GM19025 (cell line): ENCODE measurements at regions not wholly inside any gene's neighbourhood (a gene's known extent, or its start where the extent isn't known, plus 50 kb on each side); places are given as distances from the start of the nearest gene placed in this dataset.

ENCODE experiments used
- ATAC-seq: cut with Tn5 transposase; IDR thresholded peaks from one replicate; pipeline ENCODE4 v1.9.1; 2021; ENCODE audit warnings: mild to moderate bottlenecking, low read depth, moderate library complexity; ENCODE audit not compliant: unreplicated experiment

- no peak for ATAC-seq
Observed at GRCh38 chr11:119910051-119910450, 181.1 kb upstream of the NECTIN1 start.

- ATAC-seq: no peak
Observed at GRCh38 chr11:119909495-119909894, 180.5 kb upstream of the NECTIN1 start.

DNA sequence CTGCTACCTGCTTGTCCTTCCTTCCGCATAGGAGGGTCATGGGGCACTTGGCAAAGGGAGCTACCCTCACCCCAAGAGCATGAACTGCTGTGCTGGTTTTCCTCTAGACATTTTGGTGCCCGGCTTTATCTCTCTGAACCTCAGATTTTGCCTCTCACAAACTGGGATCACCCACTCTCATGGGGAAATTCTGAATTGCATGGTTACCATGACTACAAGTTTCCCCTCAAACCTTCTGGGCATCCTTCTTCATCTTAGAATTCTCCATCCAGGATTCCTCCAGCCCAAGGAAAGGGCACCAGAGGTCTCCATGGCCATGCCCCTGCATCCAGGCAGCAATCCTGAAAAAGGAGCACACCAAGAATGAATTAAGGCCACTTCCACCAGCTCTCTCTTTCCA, 180.1 kb upstream of the NECTIN1 start:
- no peak for ATAC-seq

DNA sequence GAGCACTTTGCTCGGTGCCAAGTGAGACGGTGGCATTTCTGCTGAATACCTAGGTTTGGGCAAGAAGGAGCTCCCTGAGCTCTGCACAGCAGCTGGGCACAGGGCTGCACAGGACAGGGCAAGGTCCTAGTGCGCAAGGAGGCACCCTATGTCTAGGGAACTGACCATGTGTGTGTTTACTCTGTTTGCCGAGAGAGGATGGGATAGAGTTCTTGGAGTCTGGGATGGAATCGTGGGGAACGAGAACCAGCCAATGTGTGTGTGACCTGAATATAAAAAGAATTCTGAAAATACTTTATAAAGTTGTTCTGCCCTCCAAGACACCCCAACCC, 179.5 kb upstream of the NECTIN1 start:
- no peak for ATAC-seq

- no peak for ATAC-seq
Observed at GRCh38 chr11:119907878-119908572, 179.0 kb upstream of the NECTIN1 start.

DNA sequence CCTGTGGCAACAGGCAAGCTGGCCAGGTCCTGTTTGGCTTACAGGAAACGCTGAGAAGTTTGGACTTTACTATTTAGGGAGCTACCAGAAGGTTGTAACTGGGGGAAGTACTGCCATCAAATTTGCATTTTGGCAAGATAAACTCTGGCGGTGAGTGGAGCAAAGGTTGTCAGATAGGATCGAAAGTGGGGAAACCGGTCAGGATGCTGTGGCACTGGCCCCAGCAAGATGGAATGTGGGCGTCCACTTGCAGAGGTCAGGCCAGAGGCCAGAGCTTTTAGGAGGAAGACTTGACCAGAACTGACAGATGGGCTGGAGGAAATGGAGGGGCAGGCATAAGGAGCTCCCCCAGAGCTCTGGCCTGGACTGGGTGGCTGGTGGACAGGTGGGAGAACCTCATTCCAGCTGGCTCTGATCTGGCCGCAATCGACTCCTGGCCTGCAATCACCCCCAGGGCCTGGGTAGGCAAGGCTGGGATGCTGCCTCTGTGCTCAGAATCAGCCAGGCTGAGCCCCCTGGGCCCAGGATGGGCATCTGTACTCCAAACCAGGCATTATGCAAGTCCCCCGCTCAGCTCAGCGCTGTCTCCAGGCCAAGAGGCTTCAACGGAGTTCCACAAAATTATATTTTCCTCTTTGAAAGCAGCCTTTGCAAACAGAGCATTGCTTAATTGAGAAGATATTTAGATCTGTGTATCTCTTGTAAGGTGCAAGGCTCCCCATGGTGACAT, 178.3 kb upstream of the NECTIN1 start:
- ATAC-seq: no peak

- ATAC-seq: no peak
Observed at GRCh38 chr11:119906376-119906775, 177.4 kb upstream of the NECTIN1 start.

DNA sequence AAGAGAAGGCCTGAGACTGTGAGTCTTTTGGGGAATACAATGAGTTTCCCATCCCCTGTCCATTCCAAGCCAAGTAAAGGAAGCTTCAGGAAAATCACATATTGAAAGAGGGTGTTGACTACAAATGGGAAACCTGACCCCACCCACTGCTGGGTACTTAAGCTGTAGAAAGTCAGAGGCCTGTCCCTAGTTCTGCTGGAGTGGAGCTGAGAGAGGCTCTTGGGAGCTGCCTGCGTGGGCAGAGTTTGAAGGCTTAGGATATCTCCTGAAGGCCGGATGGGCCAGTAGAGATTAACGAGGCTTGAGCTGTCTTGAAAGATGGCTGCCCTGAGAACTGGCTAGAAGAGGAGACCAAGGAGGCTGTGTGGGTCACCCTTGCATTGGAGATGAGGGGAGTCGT, 176.2 kb upstream of the NECTIN1 start:
- ATAC-seq: no peak

GRCh38 chr11:119904531-119905035, 175.6 kb upstream of the NECTIN1 start:
- ATAC-seq: no peak

DNA sequence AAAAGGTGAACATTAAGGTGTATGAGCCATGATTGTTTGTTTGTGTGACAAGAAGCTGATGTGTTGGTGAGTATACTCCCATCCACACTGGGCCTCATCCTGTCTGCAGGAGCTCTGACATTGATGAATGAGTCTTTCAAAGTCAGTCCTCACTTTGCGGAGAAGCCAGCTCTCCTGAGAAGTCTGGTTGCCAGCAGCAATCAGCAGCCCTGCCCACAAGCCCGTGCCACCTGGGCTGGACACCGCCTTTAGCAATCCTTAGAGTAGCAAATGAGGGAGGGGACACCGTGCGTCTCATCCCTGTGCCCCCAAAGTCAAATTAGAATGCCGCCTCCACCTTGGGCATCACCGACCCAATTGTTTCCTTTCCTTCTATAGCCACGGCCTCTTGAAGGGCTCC, 174.8 kb upstream of the NECTIN1 start:
- no peak for ATAC-seq

DNA sequence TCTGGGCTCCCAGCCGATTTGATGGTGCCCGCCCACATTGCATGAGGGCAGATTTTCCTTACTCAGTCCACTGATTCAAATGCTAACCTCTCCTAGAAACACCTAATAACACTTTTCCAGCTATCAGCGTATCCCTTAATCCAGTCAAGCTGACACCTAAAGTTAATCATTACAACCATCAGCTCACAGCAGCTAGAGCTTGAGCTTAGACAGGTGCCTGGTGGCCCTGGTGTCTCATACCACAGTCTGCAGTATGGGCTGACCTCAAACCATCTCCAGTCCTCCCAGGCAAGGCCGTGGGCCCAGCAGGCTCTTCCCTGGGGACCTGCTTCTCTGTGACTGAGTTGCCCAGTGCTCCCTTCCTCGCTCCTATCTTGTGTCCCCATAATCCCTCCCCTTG, 174.4 kb upstream of the NECTIN1 start:
- ATAC-seq: no peak

DNA sequence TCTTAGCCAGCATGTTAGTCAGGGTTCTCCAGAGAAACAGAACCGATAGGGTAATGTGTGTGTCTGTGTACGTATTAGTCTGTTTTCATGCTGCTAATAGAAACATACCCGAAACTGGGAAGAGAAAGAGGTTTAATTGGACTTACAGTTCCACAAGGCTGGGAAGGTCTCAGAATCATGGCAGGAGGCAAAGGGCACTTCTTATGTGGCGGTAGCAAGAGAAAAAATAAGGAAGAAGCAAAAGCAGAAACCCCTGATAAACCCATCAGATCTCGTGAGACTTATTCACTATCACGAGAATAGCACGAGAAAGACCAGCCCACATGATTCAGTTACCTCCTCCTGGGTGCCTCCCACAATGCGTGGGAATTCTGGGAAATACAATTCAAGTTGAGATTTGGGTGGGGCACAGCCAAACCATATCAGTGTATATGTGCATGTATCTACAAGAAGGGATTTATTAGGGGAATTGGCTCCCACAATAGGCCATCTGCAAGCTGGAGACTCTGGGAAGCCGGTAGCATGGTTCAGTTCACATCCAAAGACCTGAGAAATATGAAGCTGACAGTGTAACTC, 173.7 kb upstream of the NECTIN1 start:
- no peak for ATAC-seq

DNA sequence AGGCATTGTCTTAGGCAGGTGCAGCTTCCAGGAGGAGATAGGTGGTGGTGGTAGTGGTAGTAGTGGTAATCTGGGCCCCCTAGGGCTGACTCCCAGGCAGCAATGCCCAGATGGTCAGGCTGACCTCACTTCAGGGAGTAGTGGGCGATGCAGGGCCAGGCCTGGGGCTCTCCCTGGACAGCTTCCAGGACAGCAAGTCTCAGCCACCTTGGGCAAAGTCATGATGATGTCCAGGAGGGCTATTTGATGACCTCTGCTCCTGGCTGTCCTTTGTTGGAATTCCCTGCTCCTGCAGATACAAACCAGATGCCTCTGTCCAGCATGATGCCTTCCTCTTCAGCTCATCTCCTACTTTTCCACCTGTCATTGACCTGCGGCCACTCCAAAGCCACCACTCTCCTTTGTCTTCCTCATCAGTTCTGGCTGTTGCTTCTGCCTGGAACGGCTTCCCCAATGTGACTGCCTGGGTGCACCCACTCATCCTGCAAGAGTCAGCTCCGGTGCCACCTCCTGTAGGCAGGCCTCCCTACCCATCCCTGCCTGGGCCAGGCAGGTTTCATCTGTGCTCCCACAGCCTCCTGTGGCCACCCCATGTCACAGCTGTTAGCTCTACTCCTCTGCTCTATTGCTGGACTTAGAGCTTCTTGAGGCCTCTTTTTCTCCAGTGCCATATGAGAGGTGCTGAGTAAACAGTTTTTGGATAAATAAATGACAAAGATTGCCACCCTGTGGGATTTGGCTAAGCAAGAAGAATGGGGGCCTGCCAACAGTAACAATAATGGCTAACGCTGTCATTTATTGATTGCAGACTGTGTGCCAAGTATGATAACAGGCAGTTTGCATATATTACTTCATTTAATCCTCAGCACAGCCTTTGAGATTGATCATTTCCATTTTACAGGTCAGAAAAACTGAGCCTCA, 172.9 kb upstream of the NECTIN1 start:
- no peak for ATAC-seq

- ATAC-seq: no peak
Observed at GRCh38 chr11:119899997-119900396, 171.0 kb upstream of the NECTIN1 start.

- no peak for ATAC-seq
Observed at GRCh38 chr11:119897576-119897975, 168.6 kb upstream of the NECTIN1 start.

DNA sequence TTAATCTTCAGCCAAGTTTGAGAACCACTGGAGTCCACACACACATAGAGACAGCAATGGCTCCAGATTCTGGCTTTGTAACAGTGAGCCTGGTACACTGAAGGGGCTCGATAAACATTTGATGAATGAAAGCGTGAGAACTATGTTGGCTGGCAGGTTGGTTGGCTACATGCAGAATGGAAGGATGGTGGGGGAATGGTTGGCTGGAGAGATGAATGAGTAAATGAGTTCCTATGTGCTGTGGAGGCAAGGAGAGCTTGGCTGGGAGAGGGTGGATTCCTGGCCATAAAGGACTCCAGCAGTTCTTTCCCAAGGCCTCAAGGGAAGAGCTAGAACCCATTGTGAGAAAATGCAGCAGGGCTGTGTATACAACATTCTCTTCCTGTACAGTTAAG, 168.0 kb upstream of the NECTIN1 start:
- ATAC-seq: no peak

DNA sequence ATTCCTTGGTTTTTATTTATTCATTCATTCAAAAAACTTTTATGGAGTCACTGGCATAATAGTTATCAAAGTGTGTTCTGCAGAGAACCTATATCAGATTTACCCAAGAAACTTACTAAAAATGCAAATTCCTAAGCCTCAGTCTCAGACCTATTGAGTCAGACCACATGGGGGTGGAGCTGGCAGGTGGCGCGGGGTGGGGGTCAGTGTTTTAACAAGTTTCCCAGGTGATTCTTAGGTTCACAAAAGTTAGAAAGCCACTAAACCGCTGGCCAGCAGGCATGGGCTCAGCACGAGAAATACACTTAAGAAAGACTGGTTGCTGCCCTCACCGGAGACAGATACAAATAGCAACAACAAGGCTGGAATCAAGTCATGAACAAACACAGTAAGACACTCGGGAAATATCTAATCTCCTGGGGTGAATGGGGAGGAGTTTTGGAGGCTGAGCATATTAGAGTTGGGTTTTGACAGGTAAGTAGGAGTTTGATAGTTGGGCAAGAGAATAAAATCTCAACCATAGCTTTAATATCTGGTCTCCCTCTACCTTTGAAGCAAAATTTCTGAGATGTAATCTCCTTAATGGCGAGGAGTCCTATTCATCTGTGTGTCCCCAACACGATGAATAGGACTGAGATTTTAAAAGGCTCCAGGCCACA, 167.5 kb upstream of the NECTIN1 start:
- no peak for ATAC-seq

DNA sequence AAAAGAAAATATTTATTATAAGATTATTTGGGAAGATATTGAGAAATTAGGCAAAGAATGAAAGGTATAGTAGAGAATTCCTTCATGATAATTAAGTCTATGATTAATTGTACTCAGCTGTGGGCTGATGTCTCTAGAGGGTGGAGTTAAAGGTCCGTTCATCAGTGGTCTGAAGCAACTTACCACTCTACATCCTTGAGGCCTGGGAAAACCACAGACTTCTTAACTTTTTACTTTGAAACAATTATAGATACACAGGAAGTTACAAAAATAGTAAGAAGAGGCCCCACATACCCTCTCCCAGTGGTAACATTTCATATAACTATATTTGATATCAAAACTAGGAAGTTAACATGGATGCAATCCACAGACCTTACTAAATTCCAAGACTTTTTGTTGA, 167.0 kb upstream of the NECTIN1 start:
- no peak for ATAC-seq

DNA sequence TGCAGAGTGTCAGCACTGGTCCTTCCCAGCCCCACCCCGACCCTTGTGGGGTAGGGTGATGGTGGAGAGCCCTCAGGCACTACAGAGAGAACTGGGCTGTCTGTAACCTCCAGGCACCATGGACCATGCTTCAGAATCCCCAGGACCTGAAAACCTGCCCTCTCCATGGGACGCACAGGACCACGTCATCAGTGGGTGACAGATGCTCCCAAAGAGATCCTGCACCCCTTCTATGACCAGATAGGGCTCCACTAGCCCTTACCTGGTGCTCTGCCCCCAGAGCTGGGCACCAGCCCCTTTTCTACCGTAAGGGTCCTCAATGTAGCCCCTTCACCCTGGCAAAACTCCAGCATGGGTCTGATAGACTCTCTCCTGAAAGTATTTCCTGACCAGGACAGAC, 165.9 kb upstream of the NECTIN1 start:
- no peak for ATAC-seq

GRCh38 chr11:119892311-119892808, 163.4 kb upstream of the NECTIN1 start:
- no peak for ATAC-seq
